Keratinocyte (primary cell): ENCODE measurements at regions not wholly inside any gene's neighbourhood (a gene's known extent, or its start where the extent isn't known, plus 50 kb on each side); places are given as distances from the start of the nearest gene placed in this dataset.

Experiments used
- CTCF ChIP-seq, 3 experiments: IDR thresholded peaks in 1 of 3; conservative IDR thresholded peaks in 1 of 3; optimal IDR thresholded peaks in 1 of 3; 2 replicates in 2 of 3; 3 replicates in 1 of 3; pipeline versions ENCODE3 to v1.5.1; 2011; ENCODE audit warnings: low read length in 3 of 3, mild to moderate bottlenecking in 3 of 3, moderate library complexity in 2 of 3, control low read depth in 1 of 3, inconsistent platforms in 1 of 3; ENCODE audit not compliant: insufficient read depth in 2 of 3; ENCODE audit errors: extremely low read depth in 1 of 3
- EZH2 ChIP-seq: IDR thresholded peaks from one replicate; pipeline ENCODE4 v1.6.1; 2012; ENCODE audit warnings: inconsistent platforms, mild to moderate bottlenecking, low read length, moderate library complexity

GRCh38 chr4:18319431-18319830 is 297.9 kb upstream of the LCORL start:
- TF ChIP-seq CTCF (optimal IDR thresholded peaks at IDR 0.05 in 1 of 3, IDR thresholded peaks at IDR 0.05 in 1 of 3, conservative IDR thresholded peaks at IDR 0.05 in 1 of 3; ENCODE audit: extremely low read depth in 1 of 3, insufficient read depth in 2 of 3, low read length in 3 of 3) (no peak), EZH2 (no peak)
